Upper lobe of left lung (tissue), 6 donors: ENCODE measurements at regions not wholly inside any gene's neighbourhood (a gene's known extent, or its start where the extent isn't known, plus 50 kb on each side); places are given as distances from the start of the nearest gene placed in this dataset.

Experiments
- ATAC-seq, 2 donors: fragments of 200-7000 bp; cut with Tn5 transposase; one replicate each; pipeline ENCODE4 v1.9.1; 2022; ENCODE audit warnings: mild to moderate bottlenecking in 2 of 2, moderate library complexity in 2 of 2; ENCODE audit not compliant: low FRiP score in 2 of 2
- DNase-seq, 2 donors: peaks; one replicate each; pipeline ENCODE4 v3.0.0-alpha.2; 2019 to 2020
- H3K27ac ChIP-seq, 4 donors: fragments of 200-600 bp; sonication (generic); one replicate each; pipeline ENCODE4 v1.5.1; 2016 to 2019
- H3K27me3 ChIP-seq, 4 donors: fragments of 200-600 bp; sonication (generic); one replicate each; pipeline ENCODE4 v1.5.1; 2017 to 2019
- H3K36me3 ChIP-seq, 4 donors: fragments of 200-600 bp; sonication (generic); one replicate each; pipeline ENCODE4 v1.5.1; 2016 to 2019
- H3K4me1 ChIP-seq, 4 donors: fragments of 200-600 bp; sonication (generic); one replicate each; pipeline ENCODE4 v1.5.1; 2018 to 2019
- H3K4me3 ChIP-seq, 4 donors: fragments of 200-600 bp; sonication (generic); one replicate each; pipeline ENCODE4 v1.5.1; 2017 to 2019; ENCODE audit warnings: mild to moderate bottlenecking in 2 of 4, moderate library complexity in 1 of 4
- H3K9me3 ChIP-seq, 4 donors: fragments of 200-600 bp; sonication (generic); one replicate each; pipeline ENCODE4 v1.5.1; 2018 to 2019
- EP300 ChIP-seq, 4 donors: sonication (generic); formaldehyde crosslinking; IDR thresholded peaks; one replicate each; pipeline ENCODE4 v1.5.1; 2017; ENCODE audit warnings: antibody characterized with exemption in 4 of 4, control low read depth in 2 of 4
- POLR2A ChIP-seq, 4 donors: fragments of 450-650 bp; IDR thresholded peaks; one replicate each; pipeline ENCODE4 v1.5.1; 2016 to 2017; ENCODE audit warnings: antibody characterized with exemption in 4 of 4, mild to moderate bottlenecking in 2 of 4
- POLR2AphosphoS5 ChIP-seq, 2 donors: sonication (generic); formaldehyde crosslinking; IDR thresholded peaks; one replicate each; pipeline ENCODE4 v1.5.1; 2017; ENCODE audit warnings: antibody characterized with exemption in 2 of 2
- WGBS, 2 donors: methylation state at CpG; one replicate each; pipeline ENCODE4 v1.1.5; 2017 to 2018; 5-methylcytosine and 5-hydroxymethylcytosine counted together
- TF ChIP-seq, protein P1 (sequence below), 6 experiments: fragments of 450-650 bp in 4 of 6; fragments of 200-600 bp in 2 of 6; sonication (generic) in 2 of 6; IDR thresholded peaks; one replicate each; pipeline ENCODE4 v1.5.1; 2016 to 2019; ENCODE audit warnings: antibody characterized with exemption in 6 of 6
- donor health status: DM: no; HTN: no; CAD: no; lungs with moderate emphysema.
- donor health status: DM: no; HTN: yes; CAD: no; lungs with severe emphysema.

GRCh38 chr13:47800593-47800992 is 200.5 kb downstream of the SUCLA2 start:
- Histone ChIP-seq H3K36me3 (no peaks in the 10 kb centered on the region), H3K4me1 (no peaks in the 10 kb centered on the region), H3K27me3 (no peaks in the 10 kb centered on the region), H3K27ac (no peak overlapping the region), H3K4me3 (no peak overlapping the region), H3K9me3 (no peaks in the 10 kb centered on the region)
- no peak for DNase-seq
- TF ChIP-seq EP300 (IDR thresholded peaks at IDR 0.05) (no peak), POLR2AphosphoS5 (IDR thresholded peaks at IDR 0.05) (no peak), POLR2A (IDR thresholded peaks at IDR 0.05) (no peak)
- TF ChIP-seq, protein P1, sequence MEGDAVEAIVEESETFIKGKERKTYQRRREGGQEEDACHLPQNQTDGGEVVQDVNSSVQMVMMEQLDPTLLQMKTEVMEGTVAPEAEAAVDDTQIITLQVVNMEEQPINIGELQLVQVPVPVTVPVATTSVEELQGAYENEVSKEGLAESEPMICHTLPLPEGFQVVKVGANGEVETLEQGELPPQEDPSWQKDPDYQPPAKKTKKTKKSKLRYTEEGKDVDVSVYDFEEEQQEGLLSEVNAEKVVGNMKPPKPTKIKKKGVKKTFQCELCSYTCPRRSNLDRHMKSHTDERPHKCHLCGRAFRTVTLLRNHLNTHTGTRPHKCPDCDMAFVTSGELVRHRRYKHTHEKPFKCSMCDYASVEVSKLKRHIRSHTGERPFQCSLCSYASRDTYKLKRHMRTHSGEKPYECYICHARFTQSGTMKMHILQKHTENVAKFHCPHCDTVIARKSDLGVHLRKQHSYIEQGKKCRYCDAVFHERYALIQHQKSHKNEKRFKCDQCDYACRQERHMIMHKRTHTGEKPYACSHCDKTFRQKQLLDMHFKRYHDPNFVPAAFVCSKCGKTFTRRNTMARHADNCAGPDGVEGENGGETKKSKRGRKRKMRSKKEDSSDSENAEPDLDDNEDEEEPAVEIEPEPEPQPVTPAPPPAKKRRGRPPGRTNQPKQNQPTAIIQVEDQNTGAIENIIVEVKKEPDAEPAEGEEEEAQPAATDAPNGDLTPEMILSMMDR (IDR thresholded peaks at IDR 0.05): no peak
- WGBS, 2 donors: 80 to 86% methylated on average over 2 of the region's 2 CpGs
- ATAC-seq: no peak

GRCh38 chr13:47798906-47799305 is 202.2 kb downstream of the SUCLA2 start:
- no peaks in the 10 kb centered on the region for H3K9me3 ChIP-seq
- no peak for ATAC-seq
- H3K27me3 ChIP-seq: no peaks in the 10 kb centered on the region
- no peak for DNase-seq
- H3K27ac ChIP-seq: no peak overlapping the region
- no peaks in the 10 kb centered on the region for H3K36me3 ChIP-seq
- TF ChIP-seq, protein P1 (IDR thresholded peaks at IDR 0.05): no peak
- TF ChIP-seq EP300 (IDR thresholded peaks at IDR 0.05): no peak
- no peak for TF ChIP-seq POLR2AphosphoS5 (IDR thresholded peaks at IDR 0.05)
- no peak for TF ChIP-seq POLR2A (IDR thresholded peaks at IDR 0.05)
- no peak overlapping the region for H3K4me3 ChIP-seq
- no peaks in the 10 kb centered on the region for H3K4me1 ChIP-seq

DNA sequence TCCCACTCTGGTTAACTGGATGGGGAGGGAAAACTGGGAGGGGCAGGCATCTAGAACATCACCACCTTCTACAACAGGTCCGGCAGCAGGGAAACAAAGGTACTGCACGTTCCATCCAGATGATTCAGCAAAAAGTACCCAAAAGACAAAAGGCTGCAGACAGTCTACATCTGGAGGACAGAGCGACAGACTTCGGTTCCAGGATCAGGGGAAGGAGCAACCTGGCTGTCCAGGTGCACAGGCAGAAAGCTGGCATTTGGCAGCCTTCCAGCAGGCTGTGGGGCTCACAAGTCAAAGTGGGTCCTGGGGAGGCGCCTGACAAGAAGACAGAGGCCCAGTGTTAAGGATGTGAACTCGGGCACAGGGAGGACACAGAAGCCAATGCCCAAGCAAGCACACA is 202.9 kb downstream of the SUCLA2 start:
- WGBS, 2 donors: 87 to 91% methylated on average over 6 of the region's 6 CpGs
- DNase-seq (no peak), ATAC-seq (no peak)
- H3K4me3 ChIP-seq: no peak overlapping the region
- TF ChIP-seq POLR2A (IDR thresholded peaks at IDR 0.05): no peak
- TF ChIP-seq, protein P1 (IDR thresholded peaks at IDR 0.05): no peak
- no peaks in the 10 kb centered on the region for H3K36me3 ChIP-seq
- no peaks in the 10 kb centered on the region for H3K27me3 ChIP-seq
- no peak overlapping the region for H3K27ac ChIP-seq
- H3K9me3 ChIP-seq: no peaks in the 10 kb centered on the region
- no peaks in the 10 kb centered on the region for H3K4me1 ChIP-seq

- DNase-seq: no peak
- TF ChIP-seq EP300 (IDR thresholded peaks at IDR 0.05): no peak
- no peak for TF ChIP-seq POLR2AphosphoS5 (IDR thresholded peaks at IDR 0.05)
- TF ChIP-seq POLR2A (IDR thresholded peaks at IDR 0.05): no peak
- TF ChIP-seq, protein P1 (IDR thresholded peaks at IDR 0.05): no peak
- 83 to 85% methylated on average over 10 of the region's 10 CpGs for WGBS, 2 donors
- Histone ChIP-seq H3K27me3 (no peaks in the 10 kb centered on the region), H3K36me3 (no peaks in the 10 kb centered on the region), H3K4me3 (no peak overlapping the region), H3K4me1 (no peaks in the 10 kb centered on the region), H3K9me3 (no peaks in the 10 kb centered on the region), H3K27ac (no peak overlapping the region)
- no peak for ATAC-seq
Measured at GRCh38 chr13:47796816-47797215, 204.3 kb downstream of the SUCLA2 start.

- Histone ChIP-seq H3K36me3 (no peaks in the 10 kb centered on the region), H3K4me1 (no peaks in the 10 kb centered on the region), H3K9me3 (peaks cover 0 to 13% (median 10%) of the 10 kb centered on the region in 4 donors), H3K27ac (no peak overlapping the region), H3K27me3 (no peaks in the 10 kb centered on the region), H3K4me3 (no peak overlapping the region)
- WGBS, 2 donors: 68 to 78% methylated on average over 2 of the region's 2 CpGs
- DNase-seq: no peak
- no peak for ATAC-seq
- TF ChIP-seq POLR2AphosphoS5 (IDR thresholded peaks at IDR 0.05): no peak
- TF ChIP-seq, protein P1 (IDR thresholded peaks at IDR 0.05): peak in 1 of 6 experiments; percentile 7
Measured at GRCh38 chr13:47794963-47795362, 206.1 kb downstream of the SUCLA2 start.
